ENCODE measurements at regions not wholly inside any gene's neighbourhood (a gene's known extent, or its start where the extent isn't known, plus 50 kb on each side); places are given as distances from the start of the nearest gene placed in this dataset.

DNA sequence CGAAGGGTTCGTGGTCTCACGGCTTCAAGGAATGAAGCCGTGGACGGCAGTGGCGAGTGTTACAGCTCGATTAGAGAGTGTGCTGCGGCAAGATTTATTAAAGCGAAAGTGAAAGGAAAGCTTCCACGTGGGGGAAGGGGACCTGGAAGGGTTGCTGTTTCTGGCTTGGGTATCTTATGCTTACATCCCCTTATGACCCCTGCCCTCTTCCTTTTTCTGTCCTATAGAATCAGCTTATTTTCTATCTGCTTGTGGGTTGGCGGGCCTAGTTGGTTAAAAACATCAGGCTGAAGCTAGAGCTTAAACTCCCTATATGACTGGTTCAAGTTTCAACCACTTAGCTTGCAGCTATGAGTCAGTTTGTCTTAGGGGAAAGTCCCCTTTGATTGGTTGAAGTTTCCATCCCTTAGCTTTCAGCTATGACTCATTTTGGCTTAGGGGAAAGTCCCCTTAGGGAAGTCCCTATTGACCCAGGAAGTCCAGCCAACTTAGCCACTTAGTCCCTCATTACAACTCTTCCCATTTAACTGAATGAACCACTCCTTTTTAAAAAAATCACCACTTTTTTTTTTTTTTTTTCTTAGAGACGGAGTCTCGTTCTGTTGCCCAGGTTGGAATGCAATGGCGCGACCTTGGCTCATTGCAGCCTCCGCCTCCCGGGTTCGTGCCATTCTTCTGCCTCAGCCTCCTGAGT lies 1494.7 kb upstream of the TMEM132C start:
- H3K27me3 ChIP-seq (ENCODE audit: control insufficient read depth in 2 of 2, insufficient read depth in 1 of 2, low read length in 1 of 2): no peaks in the 10 kb centered on the region
- no peak for DNase-seq (ENCODE audit: low read depth in 6 of 9, low spot score in 9 of 9)
- H3K4me3 ChIP-seq (ENCODE audit: low read length in 2 of 2): no peak overlapping the region
- WGBS: 86% methylated on average over 18 of the region's 18 CpGs
- H3K4me1 ChIP-seq (ENCODE audit: control insufficient read depth in 2 of 2, insufficient read depth in 2 of 2, low read length in 2 of 2): no peaks in the 10 kb centered on the region
- no peaks in the 10 kb centered on the region for H3K36me3 ChIP-seq (ENCODE audit: control insufficient read depth in 2 of 2, insufficient read depth in 2 of 2, low read length in 1 of 2)
- H3K27ac ChIP-seq (ENCODE audit: low read depth in 1 of 2, low read length in 1 of 2): no peak overlapping the region
- peaks cover 0 to 6% of the 10 kb centered on the region in 2 donors for H3K9me3 ChIP-seq (ENCODE audit: control insufficient read depth in 2 of 2, insufficient read depth in 1 of 2, low read length in 1 of 2)

DNA sequence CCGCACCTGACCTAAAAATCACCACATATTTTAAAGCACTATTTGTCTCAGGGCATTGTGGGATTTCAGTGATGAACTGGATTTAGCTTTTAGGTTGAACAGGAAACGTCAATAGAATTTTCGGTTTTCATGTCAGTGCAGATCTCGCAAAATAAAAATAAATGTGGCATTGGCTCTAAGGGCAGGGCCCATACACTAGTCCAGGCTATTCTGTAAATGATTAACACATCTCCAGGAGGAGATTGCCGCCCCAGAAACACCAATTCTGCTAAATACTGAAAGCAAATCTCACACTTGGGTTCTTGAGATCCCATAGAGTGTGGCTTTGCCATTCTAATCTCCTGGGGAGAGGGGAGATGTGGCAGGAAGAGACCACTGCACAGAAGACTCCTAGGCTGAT lies 1494.0 kb upstream of the TMEM132C start:
- H3K36me3 ChIP-seq (ENCODE audit: control insufficient read depth in 2 of 2, insufficient read depth in 2 of 2, low read length in 1 of 2): no peaks in the 10 kb centered on the region
- WGBS: 93% methylated on average over 5 of the region's 5 CpGs
- no peaks in the 10 kb centered on the region for H3K4me1 ChIP-seq (ENCODE audit: control insufficient read depth in 2 of 2, insufficient read depth in 2 of 2, low read length in 2 of 2)
- no peaks in the 10 kb centered on the region for H3K27me3 ChIP-seq (ENCODE audit: control insufficient read depth in 2 of 2, insufficient read depth in 1 of 2, low read length in 1 of 2)
- no peak for DNase-seq (ENCODE audit: low read depth in 6 of 9, low spot score in 9 of 9)
- peaks cover 0 to 4% of the 10 kb centered on the region in 2 donors for H3K9me3 ChIP-seq (ENCODE audit: control insufficient read depth in 2 of 2, insufficient read depth in 1 of 2, low read length in 1 of 2)
- H3K4me3 ChIP-seq (ENCODE audit: low read length in 2 of 2): no peak overlapping the region
- no peak overlapping the region for H3K27ac ChIP-seq (ENCODE audit: low read depth in 1 of 2, low read length in 1 of 2)

DNA sequence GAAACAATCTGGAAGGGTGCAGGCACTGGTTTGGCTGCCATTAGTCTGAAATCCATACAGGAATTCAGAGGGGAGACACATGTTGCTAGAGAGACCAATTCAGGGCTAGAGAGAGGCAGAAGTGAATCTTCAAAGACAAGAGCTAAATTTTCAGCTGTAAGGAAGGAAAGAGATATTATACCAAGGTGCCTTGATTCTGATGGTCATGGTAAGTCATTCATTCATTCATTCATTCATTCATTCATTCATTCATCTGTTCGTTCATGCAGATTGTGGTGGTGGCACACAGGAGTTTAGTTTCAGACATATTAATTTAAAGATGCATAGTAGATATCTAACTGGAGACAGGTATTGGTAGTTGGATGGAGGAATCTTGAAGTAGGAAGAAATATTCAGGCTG lies 1493.5 kb upstream of the TMEM132C start:
- WGBS: 94% methylated on average over 1 of the region's 1 CpG
- Histone ChIP-seq H3K27me3 (ENCODE audit: control insufficient read depth in 2 of 2, insufficient read depth in 1 of 2, low read length in 1 of 2) (no peaks in the 10 kb centered on the region), H3K36me3 (ENCODE audit: control insufficient read depth in 2 of 2, insufficient read depth in 2 of 2, low read length in 1 of 2) (no peaks in the 10 kb centered on the region), H3K27ac (ENCODE audit: low read depth in 1 of 2, low read length in 1 of 2) (no peak overlapping the region), H3K9me3 (ENCODE audit: control insufficient read depth in 2 of 2, insufficient read depth in 1 of 2, low read length in 1 of 2) (peaks cover 0 to 4% of the 10 kb centered on the region in 2 donors), H3K4me1 (ENCODE audit: control insufficient read depth in 2 of 2, insufficient read depth in 2 of 2, low read length in 2 of 2) (no peaks in the 10 kb centered on the region), H3K4me3 (ENCODE audit: low read length in 2 of 2) (no peak overlapping the region)
- DNase-seq (ENCODE audit: low read depth in 6 of 9, low spot score in 9 of 9): no peak

DNA sequence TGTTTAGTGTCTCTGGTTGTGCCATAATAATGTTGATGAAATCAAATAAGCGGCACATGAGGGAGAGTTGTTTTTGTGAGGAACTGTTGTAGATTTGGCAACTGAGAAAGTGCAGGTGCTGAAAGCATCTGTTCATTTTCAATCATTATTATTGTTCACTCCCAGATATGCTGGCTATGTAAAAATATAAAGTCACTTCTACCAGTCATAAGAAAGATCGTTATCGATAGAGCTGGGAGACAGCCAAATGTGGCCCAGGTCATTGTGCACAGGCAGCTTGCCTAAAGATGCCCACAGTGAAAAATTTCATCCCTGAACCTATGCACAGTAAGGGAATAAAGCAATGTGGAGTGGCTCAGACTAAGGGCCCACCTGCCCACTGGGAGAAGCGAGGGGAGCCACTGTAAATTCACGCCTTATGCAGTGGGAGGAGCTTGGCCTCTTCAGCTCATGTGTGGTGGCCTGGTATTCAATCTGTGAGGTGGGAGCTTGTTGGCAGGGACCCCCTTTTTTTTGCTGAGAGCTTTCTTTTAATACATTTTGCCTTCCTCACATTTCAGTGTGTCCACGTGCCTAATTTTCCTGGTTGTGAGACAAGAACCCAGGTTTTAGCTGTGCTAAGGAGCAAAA lies 1490.8 kb upstream of the TMEM132C start:
- WGBS: 91% methylated on average over 6 of the region's 6 CpGs
- no peaks in the 10 kb centered on the region for H3K4me1 ChIP-seq (ENCODE audit: control insufficient read depth in 2 of 2, insufficient read depth in 2 of 2, low read length in 2 of 2)
- no peak for DNase-seq (ENCODE audit: low read depth in 6 of 9, low spot score in 9 of 9)

DNA sequence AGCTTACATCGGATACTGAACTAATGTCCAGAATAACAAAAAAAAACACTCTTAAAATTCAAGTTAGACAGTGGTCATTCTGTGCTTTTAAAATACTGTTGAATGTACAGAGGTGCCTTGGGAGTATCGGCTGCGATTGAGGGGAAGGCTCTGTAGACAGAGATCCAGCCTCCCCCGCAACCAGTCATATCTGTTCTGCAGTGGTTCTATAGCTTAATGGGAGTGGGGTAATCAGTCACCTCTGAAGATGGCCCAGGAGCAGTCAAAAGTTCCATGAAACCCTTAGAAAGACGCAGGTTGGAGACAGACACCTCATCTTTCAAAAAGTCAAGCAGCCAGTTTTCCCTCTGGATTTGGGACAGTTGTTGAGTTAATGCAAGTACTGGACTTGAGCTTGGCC lies 1486.6 kb upstream of the TMEM132C start:
- Histone ChIP-seq H3K27ac (ENCODE audit: low read depth in 1 of 2, low read length in 1 of 2) (no peak overlapping the region), H3K9me3 (ENCODE audit: control insufficient read depth in 2 of 2, insufficient read depth in 1 of 2, low read length in 1 of 2) (no peaks in the 10 kb centered on the region), H3K27me3 (ENCODE audit: control insufficient read depth in 2 of 2, insufficient read depth in 1 of 2, low read length in 1 of 2) (no peaks in the 10 kb centered on the region), H3K36me3 (ENCODE audit: control insufficient read depth in 2 of 2, insufficient read depth in 2 of 2, low read length in 1 of 2) (no peaks in the 10 kb centered on the region), H3K4me1 (ENCODE audit: control insufficient read depth in 2 of 2, insufficient read depth in 2 of 2, low read length in 2 of 2) (no peaks in the 10 kb centered on the region), H3K4me3 (ENCODE audit: low read length in 2 of 2) (no peak overlapping the region)
- no peak for DNase-seq (ENCODE audit: low read depth in 6 of 9, low spot score in 9 of 9)
- 96% methylated on average over 5 of the region's 5 CpGs for WGBS

More for the DNA sequence above, 1490.8 kb upstream of the TMEM132C start:
- Histone ChIP-seq H3K9me3 (ENCODE audit: control insufficient read depth in 2 of 2, insufficient read depth in 1 of 2, low read length in 1 of 2) (peaks cover 0 to 4% of the 10 kb centered on the region in 2 donors), H3K4me3 (ENCODE audit: low read length in 2 of 2) (no peak overlapping the region), H3K27me3 (ENCODE audit: control insufficient read depth in 2 of 2, insufficient read depth in 1 of 2, low read length in 1 of 2) (no peaks in the 10 kb centered on the region), H3K36me3 (ENCODE audit: control insufficient read depth in 2 of 2, insufficient read depth in 2 of 2, low read length in 1 of 2) (no peaks in the 10 kb centered on the region), H3K27ac (ENCODE audit: low read depth in 1 of 2, low read length in 1 of 2) (no peak overlapping the region)

DNA sequence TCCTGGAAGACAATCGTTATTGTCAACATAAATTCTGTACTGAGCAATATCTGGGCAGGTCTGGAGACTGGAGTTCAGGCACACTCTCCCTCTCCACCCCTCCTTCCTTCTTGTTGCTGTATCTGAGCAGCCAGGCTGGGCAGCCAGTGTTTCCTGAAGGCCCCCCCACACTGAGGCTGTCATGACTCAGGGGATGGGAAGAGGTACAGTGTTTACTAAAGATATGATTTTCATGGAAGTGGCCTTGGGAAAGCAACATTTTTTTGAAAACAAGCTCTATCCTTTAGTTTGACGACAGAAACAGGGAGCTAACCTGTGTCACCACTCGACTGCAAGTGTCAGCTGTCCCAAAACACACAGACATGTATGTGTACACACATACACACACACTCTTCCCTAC lies 1485.4 kb upstream of the TMEM132C start:
- Histone ChIP-seq H3K27ac (ENCODE audit: low read depth in 1 of 2, low read length in 1 of 2) (no peak overlapping the region), H3K36me3 (ENCODE audit: control insufficient read depth in 2 of 2, insufficient read depth in 2 of 2, low read length in 1 of 2) (no peaks in the 10 kb centered on the region), H3K27me3 (ENCODE audit: control insufficient read depth in 2 of 2, insufficient read depth in 1 of 2, low read length in 1 of 2) (no peaks in the 10 kb centered on the region), H3K4me3 (ENCODE audit: low read length in 2 of 2) (no peak overlapping the region), H3K9me3 (ENCODE audit: control insufficient read depth in 2 of 2, insufficient read depth in 1 of 2, low read length in 1 of 2) (no peaks in the 10 kb centered on the region), H3K4me1 (ENCODE audit: control insufficient read depth in 2 of 2, insufficient read depth in 2 of 2, low read length in 2 of 2) (no peaks in the 10 kb centered on the region)
- 65% methylated on average over 3 of the region's 3 CpGs for WGBS
- DNase-seq (ENCODE audit: low read depth in 6 of 9, low spot score in 9 of 9): no peak

DNA sequence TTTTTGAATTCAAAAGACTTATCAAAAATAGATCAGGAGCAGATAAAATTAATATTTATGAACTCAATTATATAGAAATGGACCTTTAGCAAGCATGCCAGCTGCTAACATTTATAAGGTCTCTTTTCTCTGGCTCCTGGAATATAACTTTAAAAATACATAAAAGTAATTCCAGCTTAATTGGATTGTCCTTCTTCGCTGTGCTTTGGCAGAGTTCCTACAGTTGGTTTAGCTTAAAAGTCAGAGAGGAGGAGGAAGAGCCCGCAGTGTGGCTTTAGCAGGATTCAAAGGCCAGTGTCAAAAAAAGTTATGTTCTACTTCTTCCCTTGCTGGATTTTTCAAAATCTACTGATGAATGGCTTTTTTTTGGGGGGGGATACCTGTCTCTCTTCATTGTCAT lies 1484.9 kb upstream of the TMEM132C start:
- Histone ChIP-seq H3K9me3 (ENCODE audit: control insufficient read depth in 2 of 2, insufficient read depth in 1 of 2, low read length in 1 of 2) (no peaks in the 10 kb centered on the region), H3K4me3 (ENCODE audit: low read length in 2 of 2) (no peak overlapping the region), H3K27ac (ENCODE audit: low read depth in 1 of 2, low read length in 1 of 2) (no peak overlapping the region), H3K27me3 (ENCODE audit: control insufficient read depth in 2 of 2, insufficient read depth in 1 of 2, low read length in 1 of 2) (no peaks in the 10 kb centered on the region), H3K36me3 (ENCODE audit: control insufficient read depth in 2 of 2, insufficient read depth in 2 of 2, low read length in 1 of 2) (no peaks in the 10 kb centered on the region), H3K4me1 (ENCODE audit: control insufficient read depth in 2 of 2, insufficient read depth in 2 of 2, low read length in 2 of 2) (no peaks in the 10 kb centered on the region)
- WGBS: 92% methylated on average over 2 of the region's 2 CpGs
- DNase-seq (ENCODE audit: low read depth in 6 of 9, low spot score in 9 of 9): no peak

DNA sequence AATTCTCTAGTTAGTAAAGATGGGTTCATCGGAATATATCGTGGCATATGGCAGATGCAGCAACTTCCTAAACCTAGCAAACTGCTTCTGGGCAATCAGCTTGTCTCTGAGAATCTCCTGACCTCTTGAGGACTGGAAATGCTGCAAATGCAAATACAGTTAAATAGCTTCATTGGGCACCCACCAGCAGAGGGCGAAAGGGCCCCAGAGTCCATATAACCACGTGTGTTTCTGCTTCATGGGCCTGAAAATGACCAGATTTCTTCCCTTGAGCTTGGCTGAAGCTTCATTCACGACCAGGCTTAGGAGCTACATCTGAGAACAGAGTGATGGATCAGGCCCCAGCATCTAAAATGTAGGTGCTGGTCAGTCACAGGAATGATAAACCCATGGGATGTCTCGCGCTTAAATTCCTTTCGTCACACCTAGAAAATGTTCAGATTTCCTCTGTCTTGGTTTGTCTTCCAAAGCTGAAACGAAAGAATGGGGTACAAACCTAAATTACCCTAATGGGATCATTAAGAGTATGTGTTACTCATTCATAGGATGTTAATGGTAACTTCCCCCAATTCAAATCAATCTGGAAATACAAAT lies 1482.5 kb upstream of the TMEM132C start:
- Histone ChIP-seq H3K4me3 (ENCODE audit: low read length in 2 of 2) (no peak overlapping the region), H3K27me3 (ENCODE audit: control insufficient read depth in 2 of 2, insufficient read depth in 1 of 2, low read length in 1 of 2) (no peaks in the 10 kb centered on the region), H3K4me1 (ENCODE audit: control insufficient read depth in 2 of 2, insufficient read depth in 2 of 2, low read length in 2 of 2) (no peaks in the 10 kb centered on the region), H3K36me3 (ENCODE audit: control insufficient read depth in 2 of 2, insufficient read depth in 2 of 2, low read length in 1 of 2) (no peaks in the 10 kb centered on the region), H3K27ac (ENCODE audit: low read depth in 1 of 2, low read length in 1 of 2) (no peak overlapping the region), H3K9me3 (ENCODE audit: control insufficient read depth in 2 of 2, insufficient read depth in 1 of 2, low read length in 1 of 2) (no peaks in the 10 kb centered on the region)
- DNase-seq (ENCODE audit: low read depth in 6 of 9, low spot score in 9 of 9): no peak
- WGBS: 59% methylated on average over 9 of the region's 9 CpGs

DNA sequence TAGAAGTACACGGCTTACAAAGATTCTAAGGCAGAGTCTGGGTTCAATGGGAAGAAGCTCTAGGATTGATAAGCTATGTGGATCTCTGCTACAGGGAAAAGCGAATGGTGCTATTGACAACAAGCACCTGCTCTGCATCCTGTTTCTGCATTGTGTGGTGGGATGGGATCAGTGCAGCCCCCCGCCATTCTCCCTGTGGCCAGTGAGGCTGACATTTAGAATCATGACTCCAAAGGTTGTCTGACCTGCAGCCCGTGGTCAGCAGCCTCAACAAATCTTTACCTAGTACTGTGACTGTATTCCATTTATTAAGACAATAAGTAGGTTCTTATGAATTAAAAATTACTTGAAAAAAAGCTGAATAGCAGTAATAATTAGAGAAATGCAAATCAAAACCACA lies 1477.0 kb upstream of the TMEM132C start:
- 89% methylated on average over 4 of the region's 4 CpGs for WGBS
- Histone ChIP-seq H3K9me3 (ENCODE audit: control insufficient read depth in 2 of 2, insufficient read depth in 1 of 2, low read length in 1 of 2) (no peaks in the 10 kb centered on the region), H3K4me3 (ENCODE audit: low read length in 2 of 2) (no peak overlapping the region), H3K4me1 (ENCODE audit: control insufficient read depth in 2 of 2, insufficient read depth in 2 of 2, low read length in 2 of 2) (no peaks in the 10 kb centered on the region), H3K27me3 (ENCODE audit: control insufficient read depth in 2 of 2, insufficient read depth in 1 of 2, low read length in 1 of 2) (no peaks in the 10 kb centered on the region), H3K36me3 (ENCODE audit: control insufficient read depth in 2 of 2, insufficient read depth in 2 of 2, low read length in 1 of 2) (no peaks in the 10 kb centered on the region), H3K27ac (ENCODE audit: low read depth in 1 of 2, low read length in 1 of 2) (no peak overlapping the region)
- DNase-seq (ENCODE audit: low read depth in 6 of 9, low spot score in 9 of 9): no peak
